ENCODE measurements at regions not wholly inside any gene's neighbourhood (a gene's known extent, or its start where the extent isn't known, plus 50 kb on each side); places are given as distances from the start of the nearest gene placed in this dataset.

- TF ChIP-seq CTCF (IDR thresholded peaks at IDR 0.05; ENCODE audit: low read length) (no peak), EZH2 (optimal IDR thresholded peaks at IDR 0.05; ENCODE audit: low read depth, low read length) (no peak)
Measured at GRCh38 chr2:7670905-7671641, 753.9 kb downstream of the RNF144A start.
